Skeletal muscle tissue (tissue), 3 donors: ENCODE measurements at regions not wholly inside any gene's neighbourhood (a gene's known extent, or its start where the extent isn't known, plus 50 kb on each side); places are given as distances from the start of the nearest gene placed in this dataset.

Source experiments
- H3K27ac ChIP-seq: one replicate; pipeline ENCODE4 v1.7.0; 2013; ENCODE audit warnings: mild to moderate bottlenecking, low read depth, low read length, inconsistent platforms
- H3K27me3 ChIP-seq, 3 donors: one replicate each; pipeline ENCODE4 v1.7.0; 2013; ENCODE audit warnings: low read length in 3 of 3; ENCODE audit not compliant: control insufficient read depth in 3 of 3, insufficient read depth in 3 of 3
- H3K36me3 ChIP-seq, 3 donors: one replicate each; pipeline ENCODE4 v1.7.0; 2013; ENCODE audit warnings: low read length in 3 of 3; ENCODE audit not compliant: control insufficient read depth in 3 of 3, insufficient read depth in 3 of 3
- H3K4me1 ChIP-seq, 3 donors: one replicate each; pipeline ENCODE4 v1.7.0; 2013; ENCODE audit warnings: low read length in 3 of 3, mild to moderate bottlenecking in 3 of 3; ENCODE audit not compliant: control insufficient read depth in 3 of 3, insufficient read depth in 3 of 3
- H3K4me3 ChIP-seq, 3 donors: one replicate each; pipeline ENCODE4 v1.7.0; 2013; ENCODE audit warnings: low read length in 3 of 3
- H3K9ac ChIP-seq, 3 donors: one replicate each; pipeline ENCODE4 v1.7.0; 2013; ENCODE audit warnings: low read length in 3 of 3, mild to moderate bottlenecking in 3 of 3, moderate library complexity in 2 of 3, low read depth in 1 of 3
- H3K9me3 ChIP-seq, 3 donors: one replicate each; pipeline ENCODE4 v1.7.0; 2013; ENCODE audit warnings: low read length in 3 of 3; ENCODE audit not compliant: control insufficient read depth in 3 of 3
- donor health status: Osteomylitis.

GRCh38 chr2:126831234-126832005 lies 67.3 kb upstream of the TEX51 start:
- Histone ChIP-seq H3K27ac (no peak overlapping the region), H3K9ac (no peak overlapping the region), H3K9me3 (no peaks in the 10 kb centered on the region), H3K4me1 (peaks cover 0 to 3% (median 0%) of the 10 kb centered on the region in 3 donors), H3K36me3 (no peaks in the 10 kb centered on the region), H3K4me3 (no peak overlapping the region), H3K27me3 (no peaks in the 10 kb centered on the region)

DNA sequence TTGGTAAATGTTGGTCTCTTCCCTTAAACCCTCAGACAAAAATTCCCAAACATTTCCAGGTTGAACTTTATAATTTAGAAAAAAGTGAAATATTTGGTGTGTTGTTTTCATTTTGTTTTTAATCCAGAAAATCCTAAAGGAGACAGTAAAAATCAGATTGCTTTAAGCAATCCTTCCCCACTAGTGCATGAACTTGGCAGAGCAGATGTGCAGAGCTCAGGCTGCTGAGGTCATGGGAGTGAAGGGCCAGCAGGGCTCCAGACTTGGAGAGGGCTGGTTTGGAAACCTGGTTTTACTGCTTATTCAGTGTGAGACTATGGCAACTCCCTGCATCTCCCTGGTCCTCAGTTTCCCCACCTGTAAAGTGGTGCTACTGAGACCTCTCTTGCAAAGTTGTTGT lies 66.7 kb upstream of the TEX51 start:
- H3K9ac ChIP-seq: no peak overlapping the region
- H3K9me3 ChIP-seq: no peaks in the 10 kb centered on the region
- no peak overlapping the region for H3K4me3 ChIP-seq
- H3K4me1 ChIP-seq: peaks cover 0 to 3% (median 0%) of the 10 kb centered on the region in 3 donors
- no peaks in the 10 kb centered on the region for H3K36me3 ChIP-seq
- H3K27ac ChIP-seq: no peak overlapping the region
- no peaks in the 10 kb centered on the region for H3K27me3 ChIP-seq

DNA sequence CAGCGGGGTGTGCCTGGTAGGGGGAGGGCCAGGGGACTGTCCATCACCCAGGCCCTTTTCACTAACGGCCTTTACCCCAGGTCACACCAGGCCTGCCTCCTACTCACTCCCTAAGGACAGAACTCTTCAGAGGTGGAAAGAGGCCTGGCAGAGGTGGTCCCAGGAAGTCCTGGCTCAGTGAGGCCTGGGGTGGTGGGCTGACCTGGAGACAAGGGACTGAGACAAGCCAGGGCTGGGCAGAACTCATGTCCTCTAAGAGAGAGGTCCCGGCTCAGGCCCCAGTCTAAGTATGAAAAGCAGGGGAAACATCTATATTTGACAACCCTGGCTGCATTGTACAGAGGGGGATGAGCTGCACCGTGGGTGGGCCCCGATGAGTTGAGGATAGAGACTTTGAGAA lies 65.9 kb upstream of the TEX51 start:
- Histone ChIP-seq H3K27ac (no peak overlapping the region), H3K27me3 (no peaks in the 10 kb centered on the region), H3K4me1 (peaks cover 0 to 3% (median under 1%) of the 10 kb centered on the region in 3 donors), H3K36me3 (no peaks in the 10 kb centered on the region), H3K9me3 (no peaks in the 10 kb centered on the region), H3K9ac (no peak overlapping the region), H3K4me3 (no peak overlapping the region)

DNA sequence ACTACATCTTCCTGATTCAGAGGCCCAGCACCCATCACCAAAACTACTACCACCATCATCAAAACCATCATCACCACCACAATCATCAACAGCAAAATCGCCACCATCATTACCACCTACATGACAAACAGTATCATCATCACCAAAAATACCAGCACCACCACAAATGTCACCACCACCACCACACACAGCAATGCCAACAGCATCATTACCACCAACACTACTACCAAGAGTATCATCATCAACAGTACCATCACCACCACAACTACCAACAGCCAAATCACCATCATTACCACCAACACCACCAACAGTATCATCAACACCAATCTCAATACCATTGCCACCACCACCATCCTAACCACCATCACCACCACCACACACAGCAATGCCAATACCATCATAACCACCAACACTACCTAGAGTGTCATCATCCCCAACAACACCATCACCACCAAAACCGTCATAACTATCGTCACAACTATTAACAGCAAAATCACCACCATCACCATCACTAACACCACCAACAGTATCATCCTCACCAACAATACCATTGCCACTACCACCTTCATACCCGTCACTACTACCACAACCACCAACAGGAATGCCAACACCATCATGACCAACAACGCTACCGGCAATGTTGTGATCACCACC lies 64.6 kb upstream of the TEX51 start:
- Histone ChIP-seq H3K9ac (no peak overlapping the region), H3K36me3 (no peaks in the 10 kb centered on the region), H3K27ac (no peak overlapping the region), H3K4me3 (no peak overlapping the region), H3K4me1 (peaks cover 0 to 10% (median 8%) of the 10 kb centered on the region in 3 donors), H3K27me3 (no peaks in the 10 kb centered on the region), H3K9me3 (no peaks in the 10 kb centered on the region)

DNA sequence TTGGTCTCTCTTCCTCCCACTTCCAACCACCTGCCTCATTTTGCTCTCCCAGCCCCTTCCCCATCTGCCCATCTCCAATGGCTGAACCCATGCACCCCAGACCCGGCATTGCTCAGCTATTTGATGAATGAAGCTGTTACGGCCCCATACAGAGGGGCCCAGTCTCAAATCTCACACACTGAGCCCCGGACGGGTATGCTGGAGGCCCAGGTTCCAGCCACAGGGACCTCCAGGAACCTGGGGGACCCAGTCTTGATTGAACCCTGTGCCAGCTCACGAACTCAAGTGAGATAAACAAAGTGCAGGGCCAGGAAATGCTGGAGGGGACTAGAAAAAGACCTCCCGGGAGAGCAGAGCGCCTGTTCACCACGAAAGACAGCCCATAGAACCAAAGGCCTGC lies 63.4 kb upstream of the TEX51 start:
- no peak overlapping the region for H3K27ac ChIP-seq
- H3K9ac ChIP-seq: no peak overlapping the region
- H3K9me3 ChIP-seq: no peaks in the 10 kb centered on the region
- no peaks in the 10 kb centered on the region for H3K36me3 ChIP-seq
- peaks cover 0 to 10% (median 8%) of the 10 kb centered on the region in 3 donors for H3K4me1 ChIP-seq
- no peak overlapping the region for H3K4me3 ChIP-seq
- H3K27me3 ChIP-seq: no peaks in the 10 kb centered on the region

DNA sequence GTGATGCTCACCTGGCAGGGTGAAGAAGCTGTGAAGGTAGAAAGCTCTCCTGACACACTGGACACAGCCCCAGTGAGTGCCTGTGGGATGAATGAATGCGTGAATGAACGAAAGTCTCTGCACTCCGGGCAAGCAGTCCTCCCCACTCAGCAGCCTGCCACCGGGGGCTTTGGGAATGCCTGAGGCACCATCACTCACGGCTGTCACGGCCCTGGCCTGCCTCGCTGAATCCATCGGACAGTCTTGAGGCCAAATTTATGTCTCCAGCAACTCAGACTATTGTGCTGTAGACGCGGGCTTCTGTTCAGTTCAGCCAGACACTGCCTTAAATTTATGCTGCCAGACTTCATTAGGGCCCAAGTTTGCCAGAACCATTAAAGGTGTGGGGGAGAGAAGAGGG lies 62.9 kb upstream of the TEX51 start:
- H3K36me3 ChIP-seq: no peaks in the 10 kb centered on the region
- H3K9me3 ChIP-seq: no peaks in the 10 kb centered on the region
- peaks cover 0 to 10% (median 8%) of the 10 kb centered on the region in 3 donors for H3K4me1 ChIP-seq
- H3K27me3 ChIP-seq: no peaks in the 10 kb centered on the region
- no peak overlapping the region for H3K4me3 ChIP-seq
- no peak overlapping the region for H3K9ac ChIP-seq
- H3K27ac ChIP-seq: no peak overlapping the region

DNA sequence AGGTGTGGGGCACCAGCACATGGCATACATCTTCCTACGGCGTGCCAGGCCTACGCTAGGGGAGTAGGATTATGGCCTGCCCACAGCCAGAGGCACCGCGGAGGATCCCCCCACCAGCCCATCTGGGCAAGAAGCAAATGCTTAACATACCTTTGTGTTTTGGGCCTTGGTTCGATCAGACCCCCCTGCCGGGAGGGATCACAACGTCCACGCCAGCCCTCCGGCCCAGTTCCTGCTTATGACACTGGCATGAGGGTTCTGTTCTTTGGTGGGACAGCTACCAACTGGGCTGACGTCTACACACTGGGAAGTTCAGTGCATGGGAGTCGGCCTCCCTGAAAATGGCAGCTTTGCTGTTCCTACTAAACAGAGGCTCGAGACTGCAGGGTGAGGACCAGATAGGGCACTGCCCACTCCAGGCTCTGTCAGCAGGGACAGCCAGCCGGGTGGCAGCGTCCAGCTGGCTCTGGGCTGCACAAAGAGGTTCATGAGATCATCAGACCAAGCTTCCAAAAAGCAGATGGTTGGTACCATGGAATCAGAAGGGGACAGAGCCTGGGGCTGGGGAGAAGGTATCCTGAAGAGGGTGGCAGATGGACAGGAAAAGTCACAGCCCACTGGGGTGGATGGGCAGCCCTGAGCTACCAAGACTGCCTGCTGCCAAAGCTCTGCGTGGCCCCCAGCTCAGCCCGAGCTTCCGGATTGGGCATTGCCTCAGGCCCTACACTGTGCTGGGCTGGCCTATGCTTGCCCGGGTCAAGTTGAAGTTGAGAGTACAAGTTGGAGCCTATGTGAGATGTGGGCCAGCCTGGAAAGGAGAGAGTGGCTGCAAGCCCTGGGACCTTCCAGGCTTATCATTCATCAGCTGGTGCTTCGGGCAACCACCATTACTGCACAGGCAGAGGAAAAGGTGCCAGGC lies 61.7 kb upstream of the TEX51 start:
- H3K27ac ChIP-seq: no peak overlapping the region
- no peaks in the 10 kb centered on the region for H3K36me3 ChIP-seq
- no peak overlapping the region for H3K9ac ChIP-seq
- H3K4me3 ChIP-seq: no peak overlapping the region
- peaks cover 0 to 10% (median 8%) of the 10 kb centered on the region in 3 donors for H3K4me1 ChIP-seq
- H3K27me3 ChIP-seq: no peaks in the 10 kb centered on the region
- no peaks in the 10 kb centered on the region for H3K9me3 ChIP-seq

GRCh38 chr2:126837966-126838715 lies 60.5 kb upstream of the TEX51 start:
- Histone ChIP-seq H3K9ac (no peak overlapping the region), H3K4me1 (peaks cover 0 to 10% (median 5%) of the 10 kb centered on the region in 3 donors), H3K27ac (no peak overlapping the region), H3K9me3 (no peaks in the 10 kb centered on the region), H3K27me3 (no peaks in the 10 kb centered on the region), H3K4me3 (no peak overlapping the region), H3K36me3 (no peaks in the 10 kb centered on the region)

DNA sequence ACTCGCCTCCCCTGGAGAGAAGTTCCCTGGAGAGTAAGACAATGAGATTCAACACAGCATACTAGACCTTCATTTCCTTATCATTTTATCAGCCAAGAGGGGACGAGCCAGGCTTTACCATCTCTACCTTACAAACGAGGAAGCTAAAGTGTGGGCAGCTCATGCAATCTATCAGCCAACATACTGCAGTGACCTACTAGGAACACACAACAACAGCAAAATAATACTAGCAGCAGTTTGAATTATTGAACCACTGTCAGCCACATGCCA lies 60.0 kb upstream of the TEX51 start:
- peaks cover 0 to 10% (median 5%) of the 10 kb centered on the region in 3 donors for H3K4me1 ChIP-seq
- H3K4me3 ChIP-seq: no peak overlapping the region
- no peaks in the 10 kb centered on the region for H3K36me3 ChIP-seq
- H3K9me3 ChIP-seq: no peaks in the 10 kb centered on the region
- H3K9ac ChIP-seq: no peak overlapping the region
- H3K27me3 ChIP-seq: no peaks in the 10 kb centered on the region
- H3K27ac ChIP-seq: no peak overlapping the region
